ENCODE measurements at regions not wholly inside any gene's neighbourhood (a gene's known extent, or its start where the extent isn't known, plus 50 kb on each side); places are given as distances from the start of the nearest gene placed in this dataset.

DNA sequence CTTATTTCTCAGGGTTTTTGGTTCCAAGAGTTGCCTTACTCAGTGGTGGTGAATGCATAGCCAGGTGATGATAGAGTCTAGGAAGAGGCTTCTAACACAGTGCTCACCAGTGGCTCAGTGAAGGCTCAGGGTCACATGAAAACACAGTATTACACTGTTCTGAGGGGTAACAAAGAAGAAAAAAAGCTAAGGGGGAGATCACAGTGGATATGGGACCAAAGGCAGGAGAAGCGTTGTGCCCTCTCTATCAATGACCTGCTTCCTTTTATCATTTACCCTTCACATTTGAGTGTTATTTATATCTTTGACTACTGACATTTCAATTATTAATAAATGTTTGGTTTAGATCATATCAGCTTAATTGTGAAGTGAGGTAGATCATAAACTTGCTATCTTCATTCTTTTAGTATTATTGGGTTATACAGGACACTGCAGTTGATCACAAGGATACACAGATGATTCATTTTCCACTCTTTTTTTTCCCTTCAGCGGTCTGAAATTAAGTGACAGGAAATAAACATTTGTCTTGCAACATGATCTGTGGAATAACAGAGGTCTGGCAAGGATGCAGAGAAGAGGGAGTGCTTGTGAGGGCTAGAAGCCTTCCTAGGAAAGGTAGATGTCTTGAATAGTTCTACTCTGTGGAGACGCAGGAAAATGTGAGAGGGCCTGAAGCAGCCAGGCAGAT is 171.7 kb downstream of the C3orf38 start:
- H3K4me2 ChIP-seq (ENCODE audit: low read length): no peak overlapping the region
- no peaks in the 10 kb centered on the region for H3F3A ChIP-seq (ENCODE audit: insufficient read depth, low read length, poor library complexity, severe bottlenecking)
- H3K36me3 ChIP-seq (ENCODE audit: insufficient read depth, low read length): no peaks in the 10 kb centered on the region
- H3K9me2 ChIP-seq (ENCODE audit: insufficient read depth, low read length): no peaks in the 10 kb centered on the region
- H3K9me3 ChIP-seq (ENCODE audit: low read length): no peaks in the 10 kb centered on the region
- no peak overlapping the region for H2AFZ ChIP-seq (ENCODE audit: low read depth, low read length)
- H4K20me1 ChIP-seq (ENCODE audit: insufficient read depth): no peaks in the 10 kb centered on the region
- no peak overlapping the region for H3K9ac ChIP-seq (ENCODE audit: low read length)
- H3K27ac ChIP-seq (ENCODE audit: low read length): no peak overlapping the region
- no peaks in the 10 kb centered on the region for H3K27me3 ChIP-seq (ENCODE audit: insufficient read depth, low read depth, low read length)
- TF ChIP-seq RAD21 (conservative IDR thresholded peaks at IDR 0.05) (no peak), SMC3 (conservative IDR thresholded peaks at IDR 0.05; ENCODE audit: poor library complexity) (no peak), POLR2AphosphoS5 (IDR thresholded peaks at IDR 0.05) (no peak), EZH2 (IDR thresholded peaks at IDR 0.05; ENCODE audit: borderline replicate concordance, insufficient read depth, low read length, poor library complexity, severe bottlenecking) (no peak), EP300 (conservative IDR thresholded peaks at IDR 0.05; ENCODE audit: poor library complexity, severe bottlenecking) (no peak), TAF1 (IDR thresholded peaks at IDR 0.05; ENCODE audit: low read depth) (no peak)
- TF ChIP-seq, protein P1, sequence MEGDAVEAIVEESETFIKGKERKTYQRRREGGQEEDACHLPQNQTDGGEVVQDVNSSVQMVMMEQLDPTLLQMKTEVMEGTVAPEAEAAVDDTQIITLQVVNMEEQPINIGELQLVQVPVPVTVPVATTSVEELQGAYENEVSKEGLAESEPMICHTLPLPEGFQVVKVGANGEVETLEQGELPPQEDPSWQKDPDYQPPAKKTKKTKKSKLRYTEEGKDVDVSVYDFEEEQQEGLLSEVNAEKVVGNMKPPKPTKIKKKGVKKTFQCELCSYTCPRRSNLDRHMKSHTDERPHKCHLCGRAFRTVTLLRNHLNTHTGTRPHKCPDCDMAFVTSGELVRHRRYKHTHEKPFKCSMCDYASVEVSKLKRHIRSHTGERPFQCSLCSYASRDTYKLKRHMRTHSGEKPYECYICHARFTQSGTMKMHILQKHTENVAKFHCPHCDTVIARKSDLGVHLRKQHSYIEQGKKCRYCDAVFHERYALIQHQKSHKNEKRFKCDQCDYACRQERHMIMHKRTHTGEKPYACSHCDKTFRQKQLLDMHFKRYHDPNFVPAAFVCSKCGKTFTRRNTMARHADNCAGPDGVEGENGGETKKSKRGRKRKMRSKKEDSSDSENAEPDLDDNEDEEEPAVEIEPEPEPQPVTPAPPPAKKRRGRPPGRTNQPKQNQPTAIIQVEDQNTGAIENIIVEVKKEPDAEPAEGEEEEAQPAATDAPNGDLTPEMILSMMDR (IDR thresholded peaks at IDR 0.05; ENCODE audit: poor library complexity, severe bottlenecking): no peak
- TF ChIP-seq, protein P2, sequence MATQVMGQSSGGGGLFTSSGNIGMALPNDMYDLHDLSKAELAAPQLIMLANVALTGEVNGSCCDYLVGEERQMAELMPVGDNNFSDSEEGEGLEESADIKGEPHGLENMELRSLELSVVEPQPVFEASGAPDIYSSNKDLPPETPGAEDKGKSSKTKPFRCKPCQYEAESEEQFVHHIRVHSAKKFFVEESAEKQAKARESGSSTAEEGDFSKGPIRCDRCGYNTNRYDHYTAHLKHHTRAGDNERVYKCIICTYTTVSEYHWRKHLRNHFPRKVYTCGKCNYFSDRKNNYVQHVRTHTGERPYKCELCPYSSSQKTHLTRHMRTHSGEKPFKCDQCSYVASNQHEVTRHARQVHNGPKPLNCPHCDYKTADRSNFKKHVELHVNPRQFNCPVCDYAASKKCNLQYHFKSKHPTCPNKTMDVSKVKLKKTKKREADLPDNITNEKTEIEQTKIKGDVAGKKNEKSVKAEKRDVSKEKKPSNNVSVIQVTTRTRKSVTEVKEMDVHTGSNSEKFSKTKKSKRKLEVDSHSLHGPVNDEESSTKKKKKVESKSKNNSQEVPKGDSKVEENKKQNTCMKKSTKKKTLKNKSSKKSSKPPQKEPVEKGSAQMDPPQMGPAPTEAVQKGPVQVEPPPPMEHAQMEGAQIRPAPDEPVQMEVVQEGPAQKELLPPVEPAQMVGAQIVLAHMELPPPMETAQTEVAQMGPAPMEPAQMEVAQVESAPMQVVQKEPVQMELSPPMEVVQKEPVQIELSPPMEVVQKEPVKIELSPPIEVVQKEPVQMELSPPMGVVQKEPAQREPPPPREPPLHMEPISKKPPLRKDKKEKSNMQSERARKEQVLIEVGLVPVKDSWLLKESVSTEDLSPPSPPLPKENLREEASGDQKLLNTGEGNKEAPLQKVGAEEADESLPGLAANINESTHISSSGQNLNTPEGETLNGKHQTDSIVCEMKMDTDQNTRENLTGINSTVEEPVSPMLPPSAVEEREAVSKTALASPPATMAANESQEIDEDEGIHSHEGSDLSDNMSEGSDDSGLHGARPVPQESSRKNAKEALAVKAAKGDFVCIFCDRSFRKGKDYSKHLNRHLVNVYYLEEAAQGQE (IDR thresholded peaks at IDR 0.05; ENCODE audit: borderline replicate concordance): no peak
- H3K4me3 ChIP-seq (ENCODE audit: low read length): no peak overlapping the region
- H3K79me2 ChIP-seq (replicated peaks; ENCODE audit: insufficient read depth, low read length): no peaks in the 10 kb centered on the region

DNA sequence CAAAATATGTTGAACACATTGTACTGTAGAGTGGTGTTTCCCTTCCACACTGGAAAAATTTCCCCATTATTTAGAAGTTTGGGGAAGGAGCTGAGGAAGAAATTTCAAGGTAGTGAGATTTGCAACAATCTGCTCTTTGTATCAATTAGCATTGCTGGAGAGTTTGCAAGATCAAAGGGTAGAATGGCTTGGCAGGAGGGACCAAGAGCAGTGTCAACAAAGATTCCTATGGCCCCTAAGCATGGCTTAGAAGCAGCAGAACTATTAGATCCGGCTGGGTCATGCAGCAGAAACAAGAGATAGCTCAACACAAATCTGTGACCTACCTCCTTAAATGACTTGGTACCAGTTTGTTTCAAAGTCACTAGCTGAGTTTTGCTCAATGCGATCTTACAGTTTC is 175.0 kb downstream of the C3orf38 start:
- Histone ChIP-seq H3K27ac (ENCODE audit: low read length) (no peak overlapping the region), H3K4me2 (ENCODE audit: low read length) (no peak overlapping the region), H4K20me1 (ENCODE audit: insufficient read depth) (no peaks in the 10 kb centered on the region), H3F3A (ENCODE audit: insufficient read depth, low read length, poor library complexity, severe bottlenecking) (no peaks in the 10 kb centered on the region), H3K9me3 (ENCODE audit: low read length) (no peaks in the 10 kb centered on the region), H3K9me2 (ENCODE audit: insufficient read depth, low read length) (no peaks in the 10 kb centered on the region), H3K4me3 (ENCODE audit: low read length) (no peak overlapping the region), H3K9ac (ENCODE audit: low read length) (no peak overlapping the region), H3K79me2 (replicated peaks; ENCODE audit: insufficient read depth, low read length) (no peaks in the 10 kb centered on the region), H2AFZ (ENCODE audit: low read depth, low read length) (no peak overlapping the region), H3K36me3 (ENCODE audit: insufficient read depth, low read length) (no peaks in the 10 kb centered on the region), H3K27me3 (ENCODE audit: insufficient read depth, low read depth, low read length) (no peaks in the 10 kb centered on the region)
- TF ChIP-seq, protein P1 (IDR thresholded peaks at IDR 0.05; ENCODE audit: poor library complexity, severe bottlenecking): no peak
- TF ChIP-seq EZH2 (IDR thresholded peaks at IDR 0.05; ENCODE audit: borderline replicate concordance, insufficient read depth, low read length, poor library complexity, severe bottlenecking): no peak
- TF ChIP-seq, protein P2 (IDR thresholded peaks at IDR 0.05; ENCODE audit: borderline replicate concordance): no peak
- no peak for TF ChIP-seq RAD21 (conservative IDR thresholded peaks at IDR 0.05)
- TF ChIP-seq TAF1 (IDR thresholded peaks at IDR 0.05; ENCODE audit: low read depth): no peak
- TF ChIP-seq SMC3 (conservative IDR thresholded peaks at IDR 0.05; ENCODE audit: poor library complexity): no peak
- no peak for TF ChIP-seq EP300 (conservative IDR thresholded peaks at IDR 0.05; ENCODE audit: poor library complexity, severe bottlenecking)
- no peak for TF ChIP-seq POLR2AphosphoS5 (IDR thresholded peaks at IDR 0.05)

Data from neural cell (in vitro differentiated cells).